ENCODE measurements at regions not wholly inside any gene's neighbourhood (a gene's known extent, or its start where the extent isn't known, plus 50 kb on each side); places are given as distances from the start of the nearest gene placed in this dataset.
"Not testable (repeated sequence)": the region's sequence is repeated elsewhere in the genome, so short reads cannot be mapped to it uniquely, and the experiment has no call there.

DNA sequence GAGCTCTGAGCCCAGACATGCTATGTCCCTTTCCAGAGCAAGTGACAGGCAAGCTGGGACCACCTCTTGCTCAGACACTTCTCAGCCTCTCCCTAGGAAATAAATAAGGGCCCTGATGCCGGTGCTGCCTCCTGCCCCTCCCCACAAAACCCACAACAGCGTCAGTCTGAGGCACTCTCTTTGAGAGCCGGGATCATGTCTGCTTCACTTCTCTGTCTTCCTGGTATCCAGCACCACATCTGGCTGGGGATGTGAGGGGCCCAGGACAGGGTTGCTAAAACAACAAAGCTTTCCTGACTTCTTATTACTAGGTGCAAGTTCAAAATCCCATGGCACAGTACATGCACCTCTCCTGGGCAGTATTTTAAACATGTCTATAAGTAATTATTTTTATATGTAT is 103.9 kb upstream of the GLI2 start:
- H3K36me3 ChIP-seq (ENCODE audit: insufficient read depth) = no peaks in the 10 kb centered on the region
- no peak overlapping the region for H3K4me3 ChIP-seq (ENCODE audit: low read depth, low read length)
- 67% methylated on average over 3 of the region's 3 CpGs for WGBS
- H3K27ac ChIP-seq (ENCODE audit: low read depth) = peak overlapping the region; percentile 14
- DNase-seq (ENCODE audit: extremely low spot score) = no peak
- H3K4me1 ChIP-seq (ENCODE audit: insufficient read depth) = no peaks in the 10 kb centered on the region

GRCh38 chr2:120632796-120633646 is 102.6 kb upstream of the GLI2 start:
- WGBS = 66% methylated on average over 17 of the region's 17 CpGs
- no peak for DNase-seq (ENCODE audit: extremely low spot score)
- no peaks in the 10 kb centered on the region for H3K36me3 ChIP-seq (ENCODE audit: insufficient read depth)
- no peak overlapping the region for H3K4me3 ChIP-seq (ENCODE audit: low read depth, low read length)
- no peak overlapping the region for H3K27ac ChIP-seq (ENCODE audit: low read depth)
- H3K4me1 ChIP-seq (ENCODE audit: insufficient read depth) = no peaks in the 10 kb centered on the region

GRCh38 chr2:120634533-120634932 is 101.1 kb upstream of the GLI2 start:
- Histone ChIP-seq H3K4me1 (ENCODE audit: insufficient read depth) (no peaks in the 10 kb centered on the region), H3K36me3 (ENCODE audit: insufficient read depth) (no peaks in the 10 kb centered on the region), H3K4me3 (ENCODE audit: low read depth, low read length) (no peak overlapping the region), H3K27ac (ENCODE audit: low read depth) (no peak overlapping the region)
- DNase-seq (ENCODE audit: extremely low spot score) = no peak
- 93% methylated on average over 6 of the region's 6 CpGs for WGBS

- no peak for DNase-seq (ENCODE audit: extremely low spot score)
- H3K27ac ChIP-seq (ENCODE audit: low read depth) = no peak overlapping the region
- 97% methylated on average over 5 of the region's 5 CpGs for WGBS
- no peaks in the 10 kb centered on the region for H3K36me3 ChIP-seq (ENCODE audit: insufficient read depth)
- H3K4me1 ChIP-seq (ENCODE audit: insufficient read depth) = no peaks in the 10 kb centered on the region
- no peak overlapping the region for H3K4me3 ChIP-seq (ENCODE audit: low read depth, low read length)
These were observed 100.5 kb upstream of the GLI2 start for GRCh38 chr2:120635146-120635545.

- no peak overlapping the region for H3K27ac ChIP-seq (ENCODE audit: low read depth)
- H3K36me3 ChIP-seq (ENCODE audit: insufficient read depth) = no peaks in the 10 kb centered on the region
- 92% methylated on average over 5 of the region's 5 CpGs for WGBS
These were observed 97.8 kb upstream of the GLI2 start for GRCh38 chr2:120637847-120638246.

DNA sequence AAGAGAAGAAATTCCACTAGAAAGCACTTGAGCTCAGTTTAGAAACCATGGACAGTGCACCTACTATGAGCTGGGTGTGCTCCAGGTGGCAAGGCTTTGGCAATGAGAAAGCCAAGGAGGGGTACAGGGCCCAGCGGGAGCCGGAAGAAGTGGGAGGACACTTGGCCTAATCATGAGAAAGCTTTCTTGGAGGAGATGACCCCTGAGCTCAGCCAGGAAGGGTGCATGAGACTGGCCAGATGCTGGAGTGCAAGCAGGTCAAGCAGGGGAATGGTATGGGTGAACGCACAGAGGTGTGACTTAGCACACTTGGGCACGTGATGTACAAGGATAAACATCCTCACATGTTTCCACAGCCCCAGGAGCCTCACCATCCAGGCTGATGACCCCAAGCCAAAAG is 97.2 kb upstream of the GLI2 start:
- Histone ChIP-seq H3K27ac (ENCODE audit: low read depth) (no peak overlapping the region), H3K36me3 (ENCODE audit: insufficient read depth) (no peaks in the 10 kb centered on the region), H3K4me1 (ENCODE audit: insufficient read depth) (no peaks in the 10 kb centered on the region), H3K4me3 (ENCODE audit: low read depth, low read length) (no peak overlapping the region)
- WGBS = 88% methylated on average over 4 of the region's 4 CpGs
- no peak for DNase-seq (ENCODE audit: extremely low spot score)

More at GRCh38 chr2:120637847-120638246, 97.8 kb upstream of the GLI2 start:
- DNase-seq (ENCODE audit: extremely low spot score) = no peak
- H3K4me3 ChIP-seq (ENCODE audit: low read depth, low read length) = no peak overlapping the region
- no peaks in the 10 kb centered on the region for H3K4me1 ChIP-seq (ENCODE audit: insufficient read depth)

- DNase-seq (ENCODE audit: extremely low spot score) = no peak
- Histone ChIP-seq H3K27ac (ENCODE audit: low read depth) (no peak overlapping the region), H3K4me1 (ENCODE audit: insufficient read depth) (no peaks in the 10 kb centered on the region), H3K4me3 (ENCODE audit: low read depth, low read length) (no peak overlapping the region), H3K36me3 (ENCODE audit: insufficient read depth) (no peaks in the 10 kb centered on the region)
- WGBS = 75% methylated on average over 5 of the region's 5 CpGs
These were observed 94.3 kb upstream of the GLI2 start for GRCh38 chr2:120641366-120641771.

DNA sequence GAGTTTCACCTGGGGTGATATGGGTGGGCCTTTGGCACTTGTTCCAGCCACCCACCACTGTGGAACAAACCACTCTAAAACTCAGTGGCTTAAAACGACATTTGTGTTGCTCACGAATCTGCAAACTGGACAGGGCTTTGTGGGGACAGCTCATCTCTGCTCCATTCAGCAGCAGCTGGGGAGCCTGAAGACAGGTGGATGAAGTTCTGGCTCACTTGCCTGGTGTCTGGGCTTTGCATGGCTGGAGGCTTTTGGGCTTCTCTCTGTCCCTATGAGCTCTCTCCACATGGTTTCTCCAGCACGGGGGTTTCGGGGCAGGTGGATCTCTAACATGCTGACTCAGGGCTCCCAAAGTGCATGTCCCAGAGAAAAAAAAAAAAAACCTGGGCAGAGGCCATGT is 93.0 kb upstream of the GLI2 start:
- no peaks in the 10 kb centered on the region for H3K36me3 ChIP-seq (ENCODE audit: insufficient read depth)
- no peak overlapping the region for H3K27ac ChIP-seq (ENCODE audit: low read depth)
- WGBS = 87% methylated on average over 4 of the region's 4 CpGs
- no peak overlapping the region for H3K4me3 ChIP-seq (ENCODE audit: low read depth, low read length)
- no peaks in the 10 kb centered on the region for H3K4me1 ChIP-seq (ENCODE audit: insufficient read depth)
- DNase-seq (ENCODE audit: extremely low spot score) = no peak

- 70% methylated on average over 3 of the region's 3 CpGs for WGBS
- no peak for DNase-seq (ENCODE audit: extremely low spot score)
- peak overlapping the region; percentile 18 for H3K27ac ChIP-seq (ENCODE audit: low read depth)
- no peak overlapping the region for H3K4me3 ChIP-seq (ENCODE audit: low read depth, low read length)
- H3K4me1 ChIP-seq (ENCODE audit: insufficient read depth) = no peaks in the 10 kb centered on the region
- H3K36me3 ChIP-seq (ENCODE audit: insufficient read depth) = no peaks in the 10 kb centered on the region
These were observed 88.7 kb upstream of the GLI2 start for GRCh38 chr2:120646994-120647393.

DNA sequence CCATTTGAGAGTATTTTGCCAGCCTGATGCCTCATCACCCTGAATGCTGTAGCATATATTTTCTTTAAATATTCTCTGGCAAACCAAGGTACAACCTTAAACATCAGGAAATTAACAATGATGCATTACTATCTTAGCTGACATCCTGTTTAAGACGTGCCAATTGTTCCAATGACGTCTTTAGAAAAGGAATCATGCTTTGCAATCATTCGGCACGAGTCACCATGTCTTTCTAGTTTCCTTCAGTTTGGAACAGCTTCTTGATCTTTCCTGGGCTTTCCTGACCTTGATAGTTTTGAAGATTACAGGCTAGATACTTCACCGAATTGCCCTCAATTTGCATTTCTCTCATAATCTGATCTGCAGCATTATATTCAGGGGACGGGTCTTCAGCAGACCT is 88.2 kb upstream of the GLI2 start:
- DNase-seq (ENCODE audit: extremely low spot score) = no peak
- Histone ChIP-seq H3K4me3 (ENCODE audit: low read depth, low read length) (no peak overlapping the region), H3K36me3 (ENCODE audit: insufficient read depth) (no peaks in the 10 kb centered on the region), H3K27ac (ENCODE audit: low read depth) (no peak overlapping the region), H3K4me1 (ENCODE audit: insufficient read depth) (no peaks in the 10 kb centered on the region)
- WGBS = 57% methylated on average over 6 of the region's 6 CpGs

DNA sequence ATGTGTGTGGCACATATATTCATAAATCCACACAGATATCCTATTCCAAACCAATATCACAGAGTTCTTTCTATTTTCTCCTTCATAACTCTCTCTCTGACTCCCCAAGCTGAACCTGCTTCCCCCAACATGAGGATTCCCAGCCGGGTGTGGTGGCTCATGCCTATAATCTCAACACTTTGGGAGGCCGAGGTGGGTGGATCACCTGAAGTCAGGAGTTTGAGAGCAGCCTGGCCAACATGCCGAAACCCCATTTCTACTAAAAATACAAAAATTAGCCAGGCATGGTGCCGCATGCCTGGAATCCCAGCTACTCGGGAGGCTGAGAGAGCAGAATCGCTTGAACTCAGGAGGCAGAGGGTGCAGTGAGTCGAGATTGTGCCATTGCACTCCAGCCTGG is 86.3 kb upstream of the GLI2 start:
- H3K4me3 ChIP-seq (ENCODE audit: low read depth, low read length); H3K4me1 ChIP-seq (ENCODE audit: insufficient read depth); H3K36me3 ChIP-seq (ENCODE audit: insufficient read depth); DNase-seq (ENCODE audit: extremely low spot score); H3K27ac ChIP-seq (ENCODE audit: low read depth): not testable (repeated sequence)
- 82% methylated on average over 7 of the region's 7 CpGs for WGBS

GRCh38 chr2:120650022-120650644 is 85.5 kb upstream of the GLI2 start:
- WGBS = 90% methylated on average over 1 of the region's 1 CpG
- H3K27ac ChIP-seq (ENCODE audit: low read depth) = no peak overlapping the region
- no peak overlapping the region for H3K4me3 ChIP-seq (ENCODE audit: low read depth, low read length)
- DNase-seq (ENCODE audit: extremely low spot score) = no peak
- H3K4me1 ChIP-seq (ENCODE audit: insufficient read depth) = no peaks in the 10 kb centered on the region
- H3K36me3 ChIP-seq (ENCODE audit: insufficient read depth) = no peaks in the 10 kb centered on the region

- Histone ChIP-seq H3K4me1 (ENCODE audit: insufficient read depth) (no peaks in the 10 kb centered on the region), H3K27ac (ENCODE audit: low read depth) (no peak overlapping the region), H3K4me3 (ENCODE audit: low read depth, low read length) (no peak overlapping the region), H3K36me3 (ENCODE audit: insufficient read depth) (no peaks in the 10 kb centered on the region)
- DNase-seq (ENCODE audit: extremely low spot score) = no peak
These were observed 83.8 kb upstream of the GLI2 start for GRCh38 chr2:120651818-120652217.

DNA sequence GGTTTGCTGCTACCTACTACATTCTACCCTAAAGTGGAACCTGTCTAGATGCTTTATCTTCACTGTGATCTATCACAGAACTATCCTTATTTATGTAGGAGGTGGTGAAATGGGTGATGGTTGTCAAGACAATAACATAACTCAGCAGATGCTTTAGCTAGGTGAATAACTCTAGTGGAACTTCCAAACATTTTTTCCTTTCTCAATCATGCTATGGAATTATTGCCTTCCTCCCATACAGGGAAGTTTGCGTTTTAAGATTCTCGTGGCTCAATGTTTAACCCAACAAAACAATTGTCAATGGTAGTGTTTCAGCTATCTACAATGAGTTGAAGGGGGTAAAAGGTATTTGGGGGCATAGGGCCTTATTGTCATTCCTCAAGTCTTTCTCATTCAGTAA is 82.6 kb upstream of the GLI2 start:
- Histone ChIP-seq H3K27ac (ENCODE audit: low read depth) (no peak overlapping the region), H3K36me3 (ENCODE audit: insufficient read depth) (no peaks in the 10 kb centered on the region), H3K4me1 (ENCODE audit: insufficient read depth) (no peaks in the 10 kb centered on the region), H3K4me3 (ENCODE audit: low read depth, low read length) (no peak overlapping the region)
- no peak for DNase-seq (ENCODE audit: extremely low spot score)
- 78% methylated on average over 2 of the region's 2 CpGs for WGBS

Measured in urinary bladder (tissue), 3 donors.